GM23248 (cell line): ENCODE measurements at regions not wholly inside any gene's neighbourhood (a gene's known extent, or its start where the extent isn't known, plus 50 kb on each side); places are given as distances from the start of the nearest gene placed in this dataset.

ENCODE experiments used
- DNase-seq: peaks from one replicate; pipeline ENCODE4 v3.0.0-alpha.2; 2015
- H2AFZ ChIP-seq: fragments of 200-600 bp; sonication (generic); 2 replicates; pipeline ENCODE4 v1.6.1; 2016; ENCODE audit warnings: antibody characterized with exemption
- H3F3A ChIP-seq: fragments of 200-600 bp; sonication (generic); 2 replicates; pipeline ENCODE4 v1.6.1; 2016; ENCODE audit warnings: mild to moderate bottlenecking, antibody characterized with exemption, mixed run types; ENCODE audit not compliant: insufficient read depth
- H3K27ac ChIP-seq: fragments of 200-600 bp; sonication (generic); 2 replicates; pipeline ENCODE4 v1.5.1; 2016; ENCODE audit warnings: mild to moderate bottlenecking
- H3K27me3 ChIP-seq: fragments of 200-600 bp; sonication (generic); replicated peaks from 2 replicates; pipeline ENCODE4 v1.6.1; 2016; ENCODE audit warnings: mild to moderate bottlenecking; ENCODE audit not compliant: insufficient read depth
- H3K36me3 ChIP-seq: fragments of 200-600 bp; sonication (generic); 2 replicates; pipeline ENCODE4 v1.6.1; 2016; ENCODE audit warnings: low read depth, mild to moderate bottlenecking
- H3K4me1 ChIP-seq: fragments of 200-600 bp; sonication (generic); 2 replicates; pipeline ENCODE4 v1.6.1; 2016; ENCODE audit warnings: mild to moderate bottlenecking; ENCODE audit not compliant: insufficient read depth
- H3K4me2 ChIP-seq: fragments of 200-600 bp; sonication (generic); one replicate; pipeline ENCODE4 v1.6.1; 2016; ENCODE audit warnings: mild to moderate bottlenecking; ENCODE audit not compliant: unreplicated experiment
- H3K4me3 ChIP-seq: fragments of 200-600 bp; sonication (generic); 2 replicates; pipeline ENCODE4 v1.5.1; 2016; ENCODE audit warnings: mild to moderate bottlenecking
- H3K79me2 ChIP-seq: fragments of 200-600 bp; sonication (generic); 2 replicates; pipeline ENCODE4 v1.6.1; 2016; ENCODE audit warnings: mild to moderate bottlenecking; ENCODE audit not compliant: insufficient read depth
- H3K9ac ChIP-seq: fragments of 200-600 bp; sonication (generic); 2 replicates; pipeline ENCODE4 v1.6.1; 2016; ENCODE audit warnings: mild to moderate bottlenecking
- H3K9me2 ChIP-seq: fragments of 200-600 bp; sonication (generic); 2 replicates; pipeline ENCODE4 v1.6.1; 2016; ENCODE audit warnings: mixed run types, mild to moderate bottlenecking, moderate library complexity; ENCODE audit not compliant: insufficient read depth
- H3K9me3 ChIP-seq: fragments of 200-600 bp; sonication (generic); one replicate; pipeline ENCODE4 v1.6.1; 2017; ENCODE audit warnings: low read depth
- H4K20me1 ChIP-seq: fragments of 200-600 bp; sonication (generic); 2 replicates; pipeline ENCODE4 v1.6.0; 2016; ENCODE audit not compliant: insufficient read depth
- EZH2 ChIP-seq: fragments of 200-600 bp; sonication (generic); IDR thresholded peaks from 2 replicates; pipeline ENCODE4 v1.6.1; 2018; ENCODE audit warnings: antibody characterized with exemption, mild to moderate bottlenecking; ENCODE audit not compliant: insufficient read depth, poor library complexity, severe bottlenecking
- EZH2phosphoT487 ChIP-seq: fragments of 200-600 bp; sonication (generic); IDR thresholded peaks from 2 replicates; pipeline ENCODE4 v1.6.1; 2018; ENCODE audit warnings: antibody characterized with exemption, moderate library complexity, mild to moderate bottlenecking, low read depth; ENCODE audit not compliant: insufficient read depth
- WGBS, 2 experiments: methylation state at CpG; one replicate each; pipeline ENCODE4 v1.1.6; 2015 to 2017; ENCODE audit warnings: low lambda C conversion rate in 2 of 2, low coverage in 1 of 2; ENCODE audit errors: missing lambda C conversion rate in 2 of 2; 5-methylcytosine and 5-hydroxymethylcytosine counted together
- in situ Hi-C: fragments of 300-500 bp; cut with MboI; formaldehyde crosslinking; loops from 2 replicates; pipeline ENCODE4 v1.15.0; 2020

GRCh38 chr12:17110316-17110715 is 504.4 kb upstream of the LMO3 start:
- no peak overlapping the region for H2AFZ ChIP-seq
- H3F3A ChIP-seq = no peaks in the 10 kb centered on the region
- no peaks in the 10 kb centered on the region for H3K79me2 ChIP-seq
- no peaks in the 10 kb centered on the region for H3K36me3 ChIP-seq
- H4K20me1 ChIP-seq = no peaks in the 10 kb centered on the region
- in situ Hi-C loops = no loop called here
- H3K4me2 ChIP-seq = no peak overlapping the region
- H3K4me1 ChIP-seq = no peaks in the 10 kb centered on the region
- no peaks in the 10 kb centered on the region for H3K9me3 ChIP-seq
- H3K4me3 ChIP-seq = no peak overlapping the region
- no peak overlapping the region for H3K27ac ChIP-seq
- DNase-seq = no peak
- TF ChIP-seq EZH2phosphoT487 (no peak), EZH2 (no peak)
- no peak overlapping the region for H3K9ac ChIP-seq
- H3K27me3 ChIP-seq = no peaks in the 10 kb centered on the region
- no peaks in the 10 kb centered on the region for H3K9me2 ChIP-seq

DNA sequence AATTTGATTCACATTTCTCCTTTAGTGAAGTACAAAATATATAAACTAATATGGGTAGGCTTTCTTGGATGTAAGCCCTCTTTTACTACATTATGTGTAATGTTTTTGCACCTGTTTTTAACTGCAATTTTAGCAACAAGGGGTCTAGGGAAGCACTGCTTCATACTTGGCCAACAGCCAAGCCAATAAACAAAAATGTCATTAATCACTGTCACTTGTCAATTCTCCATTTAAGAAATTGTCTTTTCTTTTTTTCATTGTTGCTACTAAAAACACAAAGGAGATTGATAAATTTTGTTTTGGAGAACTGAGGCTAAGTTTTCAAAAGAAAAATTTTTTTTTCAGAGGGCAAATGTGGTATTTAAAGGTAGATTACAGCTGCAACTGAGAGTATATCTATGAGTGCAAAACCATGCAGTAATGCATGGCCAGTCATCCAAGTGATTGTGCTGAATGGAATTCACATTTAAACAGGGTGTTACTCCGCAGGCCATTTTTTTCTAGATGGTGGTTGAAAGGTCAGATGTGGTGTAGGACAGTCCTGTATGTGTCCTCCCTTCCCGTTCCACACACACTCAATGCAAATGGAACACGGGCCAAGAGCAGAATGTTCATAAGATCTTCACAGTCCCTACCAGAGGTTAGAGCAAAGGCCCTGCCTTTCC is 503.0 kb upstream of the LMO3 start:
- Histone ChIP-seq H3K4me1 (no peaks in the 10 kb centered on the region), H3K27ac (no peak overlapping the region), H3K27me3 (no peaks in the 10 kb centered on the region), H3K36me3 (no peaks in the 10 kb centered on the region), H3F3A (no peaks in the 10 kb centered on the region), H2AFZ (no peak overlapping the region), H3K9me3 (no peaks in the 10 kb centered on the region), H3K9me2 (no peaks in the 10 kb centered on the region), H3K9ac (no peak overlapping the region), H3K4me3 (no peak overlapping the region), H4K20me1 (no peaks in the 10 kb centered on the region), H3K4me2 (no peak overlapping the region), H3K79me2 (no peaks in the 10 kb centered on the region)
- no peak for DNase-seq
- in situ Hi-C loops = no loop called here
- TF ChIP-seq EZH2 = no peak
- no peak for TF ChIP-seq EZH2phosphoT487
- WGBS, 2 experiments = 33 to 35% methylated on average over 3 of the region's 3 CpGs

DNA sequence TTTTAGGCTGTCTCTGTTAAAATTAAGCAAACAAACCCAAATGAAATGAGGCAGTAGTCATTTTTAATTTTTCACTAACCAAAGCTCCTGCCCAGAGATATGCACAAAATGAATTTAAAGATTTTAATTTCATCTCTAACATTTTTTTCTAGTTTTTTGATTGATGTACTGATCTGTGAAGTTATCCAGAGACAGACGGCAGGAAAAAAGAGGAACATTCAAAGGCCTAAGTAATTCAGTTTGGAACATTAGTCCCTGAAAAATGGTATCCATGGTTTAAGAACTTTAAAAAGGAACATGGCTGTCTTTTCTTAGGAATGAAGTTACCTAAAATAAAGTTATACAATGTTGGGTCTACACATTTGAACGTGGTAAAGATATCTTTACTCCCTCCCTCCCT is 498.8 kb upstream of the LMO3 start:
- Histone ChIP-seq H3F3A (no peaks in the 10 kb centered on the region), H3K27me3 (no peaks in the 10 kb centered on the region), H3K4me2 (no peak overlapping the region), H2AFZ (no peak overlapping the region), H3K9me3 (no peaks in the 10 kb centered on the region), H3K9ac (no peak overlapping the region), H3K27ac (no peak overlapping the region), H3K4me1 (no peaks in the 10 kb centered on the region), H3K79me2 (no peaks in the 10 kb centered on the region), H4K20me1 (no peaks in the 10 kb centered on the region), H3K4me3 (no peak overlapping the region), H3K9me2 (no peaks in the 10 kb centered on the region), H3K36me3 (no peaks in the 10 kb centered on the region)
- no peak for DNase-seq
- in situ Hi-C loops = no loop called here
- TF ChIP-seq EZH2phosphoT487 (no peak), EZH2 (no peak)
- 22 to 27% methylated on average over 2 of the region's 2 CpGs for WGBS, 2 experiments

GRCh38 chr12:17097674-17098073 is 491.7 kb upstream of the LMO3 start:
- Histone ChIP-seq H3K4me1 (no peaks in the 10 kb centered on the region), H3F3A (no peaks in the 10 kb centered on the region), H3K9me2 (no peaks in the 10 kb centered on the region), H3K36me3 (no peaks in the 10 kb centered on the region), H3K27me3 (no peaks in the 10 kb centered on the region), H4K20me1 (no peaks in the 10 kb centered on the region), H3K4me2 (no peak overlapping the region), H2AFZ (no peak overlapping the region), H3K27ac (no peak overlapping the region), H3K9me3 (no peaks in the 10 kb centered on the region), H3K4me3 (no peak overlapping the region), H3K79me2 (no peaks in the 10 kb centered on the region), H3K9ac (no peak overlapping the region)
- 25 to 26% methylated on average over 11 of the region's 11 CpGs for WGBS, 2 experiments
- TF ChIP-seq EZH2 = no peak
- TF ChIP-seq EZH2phosphoT487 = no peak
- in situ Hi-C loops = no loop called here
- no peak for DNase-seq

DNA sequence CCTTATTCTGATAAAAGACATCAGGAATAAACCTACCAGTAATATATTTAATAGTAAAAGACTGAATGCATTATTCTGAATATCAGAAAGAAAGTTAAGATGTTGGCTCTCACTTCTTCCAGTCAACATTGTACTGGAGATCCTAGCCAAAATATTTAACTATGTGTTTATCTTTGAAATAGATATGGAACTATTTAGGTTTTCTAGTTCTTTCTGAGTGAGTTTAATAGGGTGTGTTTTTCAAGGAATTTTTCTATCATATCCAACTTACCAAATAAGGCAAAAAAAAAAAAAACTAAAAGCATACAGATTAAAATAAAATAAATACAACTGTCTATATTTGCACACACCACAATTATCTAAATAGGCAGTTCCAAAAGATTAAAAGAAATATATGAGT is 478.9 kb upstream of the LMO3 start:
- Histone ChIP-seq H3K9ac (no peak overlapping the region), H3K27me3 (no peaks in the 10 kb centered on the region), H4K20me1 (no peaks in the 10 kb centered on the region), H3K4me1 (no peaks in the 10 kb centered on the region), H3K9me3 (no peaks in the 10 kb centered on the region), H3K9me2 (no peaks in the 10 kb centered on the region), H3F3A (no peaks in the 10 kb centered on the region), H3K4me3 (no peak overlapping the region), H3K4me2 (no peak overlapping the region), H3K27ac (no peak overlapping the region), H3K79me2 (no peaks in the 10 kb centered on the region), H2AFZ (no peak overlapping the region), H3K36me3 (no peaks in the 10 kb centered on the region)
- TF ChIP-seq EZH2phosphoT487 = no peak
- TF ChIP-seq EZH2 = no peak
- in situ Hi-C loops = no loop called here
- no peak for DNase-seq
